Neural cell (in vitro differentiated cells): ENCODE measurements at regions not wholly inside any gene's neighbourhood (a gene's known extent, or its start where the extent isn't known, plus 50 kb on each side); places are given as distances from the start of the nearest gene placed in this dataset.

Experiments
- H2AFZ ChIP-seq: fragments of 200-600, 300-800 bp; sonication (generic), shearing (Covaris generic); 2 replicates; pipeline ENCODE4 v1.6.0; 2014; ENCODE audit warnings: low read depth, mild to moderate bottlenecking, antibody characterized with exemption, low read length, moderate library complexity
- H3F3A ChIP-seq: fragments of 200-600 bp; shearing (Covaris generic); 2 replicates; pipeline ENCODE4 v1.6.1; 2016; ENCODE audit warnings: mild to moderate bottlenecking, moderate library complexity, mixed read lengths, antibody characterized with exemption, low read length; ENCODE audit not compliant: insufficient read depth, poor library complexity, severe bottlenecking
- H3K27ac ChIP-seq: fragments of 200-600, 300-800 bp; sonication (generic), shearing (Covaris generic); 2 replicates; pipeline ENCODE4 v1.5.1; 2014; ENCODE audit warnings: mild to moderate bottlenecking, low read length, moderate library complexity
- H3K27me3 ChIP-seq: fragments of 300-800, 200-600 bp; sonication (generic), shearing (Covaris generic); 2 replicates; pipeline ENCODE4 v1.6.0; 2014; ENCODE audit warnings: mild to moderate bottlenecking, low read depth, low read length, moderate library complexity; ENCODE audit not compliant: insufficient read depth
- H3K36me3 ChIP-seq: fragments of 300-800, 200-600 bp; sonication (generic), shearing (Covaris generic); 2 replicates; pipeline ENCODE4 v1.5.1; 2014; ENCODE audit warnings: mild to moderate bottlenecking, antibody characterized with exemption, low read length, moderate library complexity; ENCODE audit not compliant: insufficient read depth
- H3K4me2 ChIP-seq: fragments of 300-800, 200-600 bp; sonication (generic), shearing (Covaris generic); 2 replicates; pipeline ENCODE4 v1.6.0; 2014; ENCODE audit warnings: mild to moderate bottlenecking, low read length
- H3K4me3 ChIP-seq: fragments of 300-800, 200-600 bp; sonication (generic), shearing (Covaris generic); 2 replicates; pipeline ENCODE4 v1.5.1; 2014; ENCODE audit warnings: mild to moderate bottlenecking, low read length, moderate library complexity
- H3K79me2 ChIP-seq: fragments of 200-600 bp; shearing (Covaris generic); replicated peaks from 2 replicates; pipeline ENCODE4 v1.6.0; 2014; ENCODE audit warnings: mild to moderate bottlenecking, low read length, moderate library complexity; ENCODE audit not compliant: insufficient read depth
- H3K9ac ChIP-seq: fragments of 300-800, 200-600 bp; sonication (generic), shearing (Covaris generic); 2 replicates; pipeline ENCODE4 v1.6.1; 2016; ENCODE audit warnings: mild to moderate bottlenecking, low read length, mixed read lengths
- H3K9me2 ChIP-seq: fragments of 200-600 bp; shearing (Covaris generic); 2 replicates; pipeline ENCODE4 v1.6.1; 2016; ENCODE audit warnings: mild to moderate bottlenecking, low read length, mixed read lengths; ENCODE audit not compliant: insufficient read depth
- H3K9me3 ChIP-seq: fragments of 200-600, 300-800 bp; sonication (generic), shearing (Covaris generic); 2 replicates; pipeline ENCODE4 v1.6.1; 2016; ENCODE audit warnings: mild to moderate bottlenecking, mixed run types, low read length, moderate library complexity, mixed read lengths
- H4K20me1 ChIP-seq: fragments of 200-600 bp; shearing (Covaris generic); 2 replicates; pipeline ENCODE4 v1.6.1; 2016; ENCODE audit warnings: mild to moderate bottlenecking, mixed run types; ENCODE audit not compliant: insufficient read depth
- EP300 ChIP-seq: fragments of 450-650 bp; conservative IDR thresholded peaks from 2 replicates; pipeline ENCODE4 v1.6.1; 2014; ENCODE audit warnings: antibody characterized with exemption, mild to moderate bottlenecking, moderate library complexity; ENCODE audit not compliant: poor library complexity, severe bottlenecking
- EZH2 ChIP-seq: fragments of 200-600, 300-800 bp; shearing (Covaris generic), sonication (generic); IDR thresholded peaks from 2 replicates; pipeline ENCODE4 v1.6.1; 2014; ENCODE audit warnings: antibody characterized with exemption, low read length, borderline replicate concordance, mild to moderate bottlenecking; ENCODE audit not compliant: insufficient read depth, poor library complexity, severe bottlenecking
- MXI1 ChIP-seq: fragments of 450-650 bp; conservative IDR thresholded peaks from 2 replicates; pipeline ENCODE4 v1.6.1; 2014; ENCODE audit warnings: antibody characterized with exemption, mild to moderate bottlenecking; ENCODE audit not compliant: poor library complexity, severe bottlenecking
- POLR2AphosphoS5 ChIP-seq: IDR thresholded peaks from 2 replicates; pipeline ENCODE4 v1.6.1; 2012
- RAD21 ChIP-seq: fragments of 450-650 bp; conservative IDR thresholded peaks from 2 replicates; pipeline ENCODE4 v1.6.1; 2014; ENCODE audit warnings: antibody characterized with exemption, mild to moderate bottlenecking, moderate library complexity
- SMC3 ChIP-seq: fragments of 450-650 bp; conservative IDR thresholded peaks from 2 replicates; pipeline ENCODE4 v1.6.1; 2014; ENCODE audit warnings: antibody characterized with exemption, mild to moderate bottlenecking, moderate library complexity; ENCODE audit not compliant: poor library complexity
- TAF1 ChIP-seq: IDR thresholded peaks from 2 replicates; pipeline ENCODE4 v1.6.1; 2012; ENCODE audit warnings: low read depth
- TF ChIP-seq, protein P1 (sequence below): IDR thresholded peaks from 2 replicates; pipeline ENCODE4 v1.6.1; 2012; ENCODE audit warnings: borderline replicate concordance
- TF ChIP-seq, protein P2 (sequence below): fragments of 450-650 bp; IDR thresholded peaks from 2 replicates; pipeline ENCODE4 v1.5.1; 2014; ENCODE audit warnings: antibody characterized with exemption, mild to moderate bottlenecking, moderate library complexity; ENCODE audit not compliant: poor library complexity, severe bottlenecking

DNA sequence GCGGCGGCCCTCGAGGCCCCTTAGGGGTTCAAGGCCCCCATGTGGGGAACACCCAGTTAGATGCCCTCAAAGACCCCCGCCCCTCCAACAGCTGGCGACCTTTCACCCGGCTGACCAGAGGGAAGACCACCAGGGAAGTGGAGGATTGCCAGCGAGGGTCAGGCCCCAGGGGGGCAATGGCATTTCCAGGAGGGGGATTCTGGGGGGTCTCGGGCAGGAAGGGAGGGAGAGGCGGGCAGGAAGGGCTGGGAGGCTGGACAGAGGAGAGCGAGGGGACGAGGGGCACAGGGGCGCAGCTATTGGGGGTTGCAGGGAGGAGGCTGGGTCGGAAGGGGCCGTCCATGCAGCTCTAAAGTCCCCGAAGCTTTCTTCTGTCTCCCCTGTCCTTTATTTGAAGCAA is 139.5 kb downstream of the C16orf95 start:
- no peaks in the 10 kb centered on the region for H3K27me3 ChIP-seq
- H4K20me1 ChIP-seq = no peaks in the 10 kb centered on the region
- no peak for TF ChIP-seq RAD21
- TF ChIP-seq, protein P1, sequence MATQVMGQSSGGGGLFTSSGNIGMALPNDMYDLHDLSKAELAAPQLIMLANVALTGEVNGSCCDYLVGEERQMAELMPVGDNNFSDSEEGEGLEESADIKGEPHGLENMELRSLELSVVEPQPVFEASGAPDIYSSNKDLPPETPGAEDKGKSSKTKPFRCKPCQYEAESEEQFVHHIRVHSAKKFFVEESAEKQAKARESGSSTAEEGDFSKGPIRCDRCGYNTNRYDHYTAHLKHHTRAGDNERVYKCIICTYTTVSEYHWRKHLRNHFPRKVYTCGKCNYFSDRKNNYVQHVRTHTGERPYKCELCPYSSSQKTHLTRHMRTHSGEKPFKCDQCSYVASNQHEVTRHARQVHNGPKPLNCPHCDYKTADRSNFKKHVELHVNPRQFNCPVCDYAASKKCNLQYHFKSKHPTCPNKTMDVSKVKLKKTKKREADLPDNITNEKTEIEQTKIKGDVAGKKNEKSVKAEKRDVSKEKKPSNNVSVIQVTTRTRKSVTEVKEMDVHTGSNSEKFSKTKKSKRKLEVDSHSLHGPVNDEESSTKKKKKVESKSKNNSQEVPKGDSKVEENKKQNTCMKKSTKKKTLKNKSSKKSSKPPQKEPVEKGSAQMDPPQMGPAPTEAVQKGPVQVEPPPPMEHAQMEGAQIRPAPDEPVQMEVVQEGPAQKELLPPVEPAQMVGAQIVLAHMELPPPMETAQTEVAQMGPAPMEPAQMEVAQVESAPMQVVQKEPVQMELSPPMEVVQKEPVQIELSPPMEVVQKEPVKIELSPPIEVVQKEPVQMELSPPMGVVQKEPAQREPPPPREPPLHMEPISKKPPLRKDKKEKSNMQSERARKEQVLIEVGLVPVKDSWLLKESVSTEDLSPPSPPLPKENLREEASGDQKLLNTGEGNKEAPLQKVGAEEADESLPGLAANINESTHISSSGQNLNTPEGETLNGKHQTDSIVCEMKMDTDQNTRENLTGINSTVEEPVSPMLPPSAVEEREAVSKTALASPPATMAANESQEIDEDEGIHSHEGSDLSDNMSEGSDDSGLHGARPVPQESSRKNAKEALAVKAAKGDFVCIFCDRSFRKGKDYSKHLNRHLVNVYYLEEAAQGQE = no peak
- TF ChIP-seq POLR2AphosphoS5 = no peak
- no peak for TF ChIP-seq EZH2
- no peak for TF ChIP-seq EP300
- TF ChIP-seq, protein P2, sequence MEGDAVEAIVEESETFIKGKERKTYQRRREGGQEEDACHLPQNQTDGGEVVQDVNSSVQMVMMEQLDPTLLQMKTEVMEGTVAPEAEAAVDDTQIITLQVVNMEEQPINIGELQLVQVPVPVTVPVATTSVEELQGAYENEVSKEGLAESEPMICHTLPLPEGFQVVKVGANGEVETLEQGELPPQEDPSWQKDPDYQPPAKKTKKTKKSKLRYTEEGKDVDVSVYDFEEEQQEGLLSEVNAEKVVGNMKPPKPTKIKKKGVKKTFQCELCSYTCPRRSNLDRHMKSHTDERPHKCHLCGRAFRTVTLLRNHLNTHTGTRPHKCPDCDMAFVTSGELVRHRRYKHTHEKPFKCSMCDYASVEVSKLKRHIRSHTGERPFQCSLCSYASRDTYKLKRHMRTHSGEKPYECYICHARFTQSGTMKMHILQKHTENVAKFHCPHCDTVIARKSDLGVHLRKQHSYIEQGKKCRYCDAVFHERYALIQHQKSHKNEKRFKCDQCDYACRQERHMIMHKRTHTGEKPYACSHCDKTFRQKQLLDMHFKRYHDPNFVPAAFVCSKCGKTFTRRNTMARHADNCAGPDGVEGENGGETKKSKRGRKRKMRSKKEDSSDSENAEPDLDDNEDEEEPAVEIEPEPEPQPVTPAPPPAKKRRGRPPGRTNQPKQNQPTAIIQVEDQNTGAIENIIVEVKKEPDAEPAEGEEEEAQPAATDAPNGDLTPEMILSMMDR = no peak
- TF ChIP-seq TAF1 = no peak
- no peak for TF ChIP-seq MXI1
- no peak for TF ChIP-seq SMC3
- H3K4me3 ChIP-seq = no peak overlapping the region
- no peaks in the 10 kb centered on the region for H3K9me3 ChIP-seq
- no peak overlapping the region for H3K9ac ChIP-seq
- H3K27ac ChIP-seq = no peak overlapping the region
- H2AFZ ChIP-seq = no peak overlapping the region
- no peaks in the 10 kb centered on the region for H3K36me3 ChIP-seq
- no peaks in the 10 kb centered on the region for H3F3A ChIP-seq
- no peaks in the 10 kb centered on the region for H3K79me2 ChIP-seq
- no peaks in the 10 kb centered on the region for H3K9me2 ChIP-seq
- H3K4me2 ChIP-seq = no peak overlapping the region

DNA sequence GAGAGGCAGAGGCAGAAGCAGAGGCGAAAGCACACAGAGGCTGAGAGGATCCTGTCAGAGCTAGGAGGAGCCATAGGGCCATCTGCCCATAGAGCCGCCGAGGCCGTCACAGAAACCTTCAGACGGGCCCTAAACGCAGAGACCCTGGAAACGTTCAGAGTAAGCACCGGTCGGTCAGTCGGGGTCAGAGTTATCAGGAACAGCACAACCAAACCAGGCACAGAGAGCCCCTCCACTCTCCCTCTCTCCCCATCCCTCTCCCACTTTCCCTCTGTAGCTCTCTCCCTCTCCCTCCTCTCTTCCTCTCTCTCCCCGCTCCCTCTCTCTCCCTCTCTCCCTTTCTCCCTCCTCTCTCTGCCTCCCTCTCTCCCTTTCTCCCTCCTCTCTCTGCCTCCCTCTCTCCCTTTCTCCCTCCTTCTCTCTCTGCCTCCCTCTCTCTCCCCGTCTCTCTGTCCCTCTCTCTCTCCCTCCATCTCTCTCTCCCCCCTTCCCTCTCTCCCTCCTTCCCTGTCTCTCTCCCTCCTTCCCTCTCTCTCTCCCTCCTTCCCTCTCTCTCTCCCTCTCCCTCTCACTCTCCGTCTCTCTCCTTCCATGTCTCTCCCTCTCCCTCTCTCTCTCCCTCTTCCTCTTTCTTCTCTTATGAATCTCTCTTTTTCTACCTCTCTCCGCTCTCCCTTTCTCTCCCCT is 138.9 kb downstream of the C16orf95 start:
- Histone ChIP-seq H3K27ac (no peak overlapping the region), H3K9me3 (no peaks in the 10 kb centered on the region), H3K27me3 (no peaks in the 10 kb centered on the region), H3K4me2 (no peak overlapping the region), H2AFZ (no peak overlapping the region), H3F3A (no peaks in the 10 kb centered on the region), H3K4me3 (no peak overlapping the region), H4K20me1 (no peaks in the 10 kb centered on the region), H3K9me2 (no peaks in the 10 kb centered on the region), H3K36me3 (no peaks in the 10 kb centered on the region), H3K79me2 (no peaks in the 10 kb centered on the region), H3K9ac (no peak overlapping the region)
- TF ChIP-seq SMC3 = no peak

DNA sequence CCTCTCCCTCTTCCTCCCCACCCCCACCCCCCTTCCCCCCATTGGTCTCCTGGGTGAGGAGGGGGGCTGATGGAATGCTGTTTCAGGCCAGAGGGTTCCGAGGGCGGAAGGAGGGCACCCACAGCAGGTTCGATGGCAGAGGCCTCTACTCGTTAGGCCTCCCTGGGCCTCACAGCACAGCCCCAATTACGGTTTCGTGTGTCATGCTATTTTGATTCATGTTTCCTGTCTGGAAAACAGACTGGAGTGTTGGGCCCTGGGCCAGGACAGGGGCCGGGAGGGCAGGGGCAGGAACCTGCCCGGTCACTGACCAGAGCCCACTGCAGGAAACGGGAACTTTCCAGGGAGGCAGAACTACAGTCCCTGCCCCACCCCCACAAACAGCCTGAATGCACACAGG is 138.2 kb downstream of the C16orf95 start:
- Histone ChIP-seq H2AFZ (no peak overlapping the region), H3K27ac (no peak overlapping the region), H3K9me2 (no peaks in the 10 kb centered on the region), H3K9ac (no peak overlapping the region), H3K27me3 (no peaks in the 10 kb centered on the region), H3K79me2 (no peaks in the 10 kb centered on the region), H3K36me3 (no peaks in the 10 kb centered on the region), H3K9me3 (no peaks in the 10 kb centered on the region), H3K4me2 (no peak overlapping the region), H4K20me1 (no peaks in the 10 kb centered on the region), H3F3A (no peaks in the 10 kb centered on the region), H3K4me3 (no peak overlapping the region)
- TF ChIP-seq TAF1 (no peak), EZH2 (no peak), POLR2AphosphoS5 (no peak)
